ENCODE measurements at regions not wholly inside any gene's neighbourhood (a gene's known extent, or its start where the extent isn't known, plus 50 kb on each side); places are given as distances from the start of the nearest gene placed in this dataset.
"Not testable (repeated sequence)": the region's sequence is repeated elsewhere in the genome, so short reads cannot be mapped to it uniquely, and the experiment has no call there.

- no peak for DNase-seq (ENCODE audit: low read depth)
These were observed 132.7 kb upstream of the TCF21 start for GRCh38 chr6:133756078-133756695.

- no peak for DNase-seq (ENCODE audit: low read depth)
These were observed 131.6 kb upstream of the TCF21 start for GRCh38 chr6:133757335-133757734.

- DNase-seq (ENCODE audit: low read depth) = no peak
These were observed 130.0 kb upstream of the TCF21 start for GRCh38 chr6:133758815-133759335.

- no peak for DNase-seq (ENCODE audit: low read depth)
These were observed 129.4 kb upstream of the TCF21 start for GRCh38 chr6:133759524-133759923.

- no peak for DNase-seq (ENCODE audit: low read depth)
These were observed 127.2 kb upstream of the TCF21 start for GRCh38 chr6:133761706-133762105.

GRCh38 chr6:133764008-133764753, 124.7 kb upstream of the TCF21 start:
- DNase-seq (ENCODE audit: low read depth) = no peak

GRCh38 chr6:133764754-133765208, 124.1 kb upstream of the TCF21 start:
- no peak for DNase-seq (ENCODE audit: low read depth)

GRCh38 chr6:133767357-133767970, 121.4 kb upstream of the TCF21 start:
- no peak for DNase-seq (ENCODE audit: low read depth)

- DNase-seq (ENCODE audit: low read depth) = no peak
These were observed 120.1 kb upstream of the TCF21 start for GRCh38 chr6:133768656-133769295.

- no peak for DNase-seq (ENCODE audit: low read depth)
These were observed 119.5 kb upstream of the TCF21 start for GRCh38 chr6:133769463-133769862.

GRCh38 chr6:133772567-133772966, 116.3 kb upstream of the TCF21 start:
- DNase-seq (ENCODE audit: low read depth) = no peak

- no peak for DNase-seq (ENCODE audit: low read depth)
These were observed 115.1 kb upstream of the TCF21 start for GRCh38 chr6:133773776-133774175.

- no peak for DNase-seq (ENCODE audit: low read depth)
These were observed 114.6 kb upstream of the TCF21 start for GRCh38 chr6:133774356-133774755.

GRCh38 chr6:133778414-133779130, 110.3 kb upstream of the TCF21 start:
- no peak for DNase-seq (ENCODE audit: low read depth)

- no peak for DNase-seq (ENCODE audit: low read depth)
These were observed 108.8 kb upstream of the TCF21 start for GRCh38 chr6:133779916-133780695.

- DNase-seq (ENCODE audit: low read depth) = no peak
These were observed 102.9 kb upstream of the TCF21 start for GRCh38 chr6:133786016-133786415.

- no peak for DNase-seq (ENCODE audit: low read depth)
These were observed 101.8 kb upstream of the TCF21 start for GRCh38 chr6:133787122-133787521.

- no peak for DNase-seq (ENCODE audit: low read depth)
These were observed 100.9 kb upstream of the TCF21 start for GRCh38 chr6:133787859-133788505.

GRCh38 chr6:133788556-133788955, 100.4 kb upstream of the TCF21 start:
- DNase-seq (ENCODE audit: low read depth) = no peak

GRCh38 chr6:133789449-133789848, 99.5 kb upstream of the TCF21 start:
- not testable (repeated sequence) for DNase-seq (ENCODE audit: low read depth)

GRCh38 chr6:133790756-133791155, 98.2 kb upstream of the TCF21 start:
- DNase-seq (ENCODE audit: low read depth) = not testable (repeated sequence)

All from stimulated activated CD8-positive, alpha-beta memory T cell treated with anti-CD3 and anti-CD28 coated beads, Interleukin-15, amount 100 ng/mL, for 1 hour (primary cell).